Common myeloid progenitor, CD34-positive (primary cell): ENCODE measurements at regions not wholly inside any gene's neighbourhood (a gene's known extent, or its start where the extent isn't known, plus 50 kb on each side); places are given as distances from the start of the nearest gene placed in this dataset.
A peak's percentile ranks its signal among the peaks of the same experiment; 100 is the strongest.

Experiments used
- CTCF ChIA-PET: fragments of 350-600 bp; sonication (Branson Sonifier 250); formaldehyde crosslinking; loops from one replicate; lab custom pipeline; 2021; ENCODE audit warnings: antibody characterized with exemption; lab: Charles Lee
- POLR2A ChIA-PET: fragments of 350-600 bp; sonication (Branson Sonifier 250); formaldehyde crosslinking; loops from one replicate; lab custom pipeline; 2021; ENCODE audit warnings: antibody characterized with exemption; lab: Charles Lee
- DNase-seq, 3 donors: peaks; one replicate each; pipeline versions ENCODE4 v3.0.0 to v3.0.0-alpha.2; 2013
- H3K27ac ChIP-seq, 2 experiments: 1 replicate in 1 of 2; 2 replicates in 1 of 2; pipeline ENCODE4 v1.7.0; 2013; ENCODE audit warnings: inconsistent platforms in 2 of 2, low read length in 2 of 2, mild to moderate bottlenecking in 2 of 2, low read depth in 1 of 2, moderate library complexity in 1 of 2; ENCODE audit not compliant: severe bottlenecking in 2 of 2, insufficient read depth in 1 of 2, poor library complexity in 1 of 2
- H3K27me3 ChIP-seq, 5 experiments: replicated peaks in 2 of 5; 1 replicate in 3 of 5; 2 replicates in 2 of 5; pipeline versions ENCODE4 v1.6.1 to v1.7.0; 2013; ENCODE audit warnings: low read length in 4 of 5, mild to moderate bottlenecking in 2 of 5, moderate library complexity in 2 of 5, inconsistent platforms in 1 of 5; ENCODE audit not compliant: insufficient read depth in 5 of 5, control insufficient read depth in 4 of 5
- H3K36me3 ChIP-seq, 4 experiments: 1 replicate in 2 of 4; 2 replicates in 2 of 4; pipeline versions ENCODE4 v1.6.1 to v1.7.0; 2013; ENCODE audit warnings: low read length in 3 of 4, control low read depth in 1 of 4, mild to moderate bottlenecking in 1 of 4; ENCODE audit not compliant: control insufficient read depth in 4 of 4, insufficient read depth in 4 of 4
- H3K4me1 ChIP-seq, 4 experiments: 1 replicate in 3 of 4; 2 replicates in 1 of 4; pipeline versions ENCODE4 v1.6.1 to v1.7.1; 2013; ENCODE audit warnings: low read length in 3 of 4, mild to moderate bottlenecking in 3 of 4, control low read depth in 1 of 4, inconsistent platforms in 1 of 4, moderate library complexity in 1 of 4; ENCODE audit not compliant: control insufficient read depth in 4 of 4, insufficient read depth in 4 of 4; ENCODE audit errors: control extremely low read depth in 1 of 4
- H3K4me3 ChIP-seq, 7 experiments: 1 replicate in 4 of 7; 2 replicates in 3 of 7; pipeline versions ENCODE4 v1.5.1 to v1.7.0; 2013; ENCODE audit warnings: mild to moderate bottlenecking in 7 of 7, low read length in 6 of 7, moderate library complexity in 6 of 7, inconsistent platforms in 2 of 7, low read depth in 2 of 7, control low read depth in 1 of 7; ENCODE audit not compliant: insufficient read depth in 4 of 7, control insufficient read depth in 1 of 7; ENCODE audit errors: extremely low read depth in 1 of 7
- H3K9me3 ChIP-seq, 5 experiments: 1 replicate in 4 of 5; 2 replicates in 1 of 5; pipeline versions ENCODE4 v1.6.1 to v1.7.1; 2013; ENCODE audit warnings: low read length in 4 of 5, mild to moderate bottlenecking in 2 of 5, inconsistent platforms in 1 of 5, low read depth in 1 of 5, moderate library complexity in 1 of 5; ENCODE audit not compliant: control insufficient read depth in 4 of 5, insufficient read depth in 2 of 5; ENCODE audit errors: control extremely low read depth in 1 of 5
- WGBS: methylation state at CpG from one replicate; pipeline ENCODE4 v1.1.5; 2013; ENCODE audit not compliant: insufficient coverage; 5-methylcytosine and 5-hydroxymethylcytosine counted together

GRCh38 chr2:8511868-8512612 lies 169.8 kb upstream of the ID2 start:
- ChIA-PET CTCF (interaction anchor here (1.3 to 1.7 kb wide), 2 partner anchors 9 to 29 kb away, joined by 4 to 5 read pairs; no protein-coding TSS in a partner anchor), POLR2A (interaction anchor here (0.6 kb wide), 1 partner anchor 140 kb away, joined by 3 read pairs; no protein-coding TSS in a partner anchor)
- Histone ChIP-seq H3K36me3 (no peaks in the 10 kb centered on the region), H3K9me3 (peaks cover 0 to 22% (median 0%) of the 10 kb centered on the region in 5 experiments), H3K4me1 (peaks cover 6 to 48% (median 24%) of the 10 kb centered on the region in 4 experiments), H3K27ac (no peak overlapping the region), H3K27me3 (no peaks in the 10 kb centered on the region), H3K4me3 (no peak overlapping the region)
- DNase-seq, result peak in 2 of 3 donors; percentile 35 to 58
- WGBS, result no CpG with 5 or more reads among the region's 1 CpG

GRCh38 chr2:8513601-8514273 lies 168.1 kb upstream of the ID2 start:
- H3K36me3 ChIP-seq, result no peaks in the 10 kb centered on the region
- CTCF ChIA-PET, result interaction anchor here (0.7 to 2.6 kb wide), 2 partner anchors 17 to 31 kb away, joined by 3 to 6 read pairs; no protein-coding TSS in a partner anchor
- H3K27me3 ChIP-seq, result no peaks in the 10 kb centered on the region
- H3K27ac ChIP-seq, result no peak overlapping the region
- 96% methylated on average over 14 of the region's 14 CpGs for WGBS
- peaks cover 6 to 55% (median 24%) of the 10 kb centered on the region in 4 experiments for H3K4me1 ChIP-seq
- H3K4me3 ChIP-seq, result no peak overlapping the region
- peaks cover 0 to 17% (median 0%) of the 10 kb centered on the region in 5 experiments for H3K9me3 ChIP-seq
- no peak for DNase-seq
- POLR2A ChIA-PET, result no interaction called here

GRCh38 chr2:8514274-8514662 lies 167.6 kb upstream of the ID2 start:
- no peak overlapping the region for H3K27ac ChIP-seq
- ChIA-PET CTCF (interaction anchor here (2.6 kb wide), 1 partner anchor 18 kb away, joined by 6 read pairs; no protein-coding TSS in a partner anchor), POLR2A (no interaction called here)
- WGBS, result 90% methylated on average over 4 of the region's 4 CpGs
- peaks cover 6 to 59% (median 24%) of the 10 kb centered on the region in 4 experiments for H3K4me1 ChIP-seq
- no peaks in the 10 kb centered on the region for H3K36me3 ChIP-seq
- H3K9me3 ChIP-seq, result peaks cover 0 to 16% (median 0%) of the 10 kb centered on the region in 5 experiments
- no peaks in the 10 kb centered on the region for H3K27me3 ChIP-seq
- no peak for DNase-seq
- H3K4me3 ChIP-seq, result no peak overlapping the region

GRCh38 chr2:8514796-8515758 lies 166.8 kb upstream of the ID2 start:
- peaks cover 6 to 63% (median 24%) of the 10 kb centered on the region in 4 experiments for H3K4me1 ChIP-seq
- H3K9me3 ChIP-seq, result peaks cover 0 to 13% (median 0%) of the 10 kb centered on the region in 5 experiments
- no peaks in the 10 kb centered on the region for H3K27me3 ChIP-seq
- POLR2A ChIA-PET, result interaction anchor here (0.9 to 1.2 kb wide), 2 partner anchors 26 to 167 kb away, joined by 3 read pairs; partner anchors contain the start of gene ID2
- no peaks in the 10 kb centered on the region for H3K36me3 ChIP-seq
- CTCF ChIA-PET, result interaction anchor here (1.0 to 2.6 kb wide), 2 partner anchors 9 to 19 kb away, joined by 3 to 6 read pairs; no protein-coding TSS in a partner anchor
- peak; percentile 50 to 86 (median 79) for DNase-seq
- H3K4me3 ChIP-seq, result peak overlapping the region in 2 of 7 experiments; percentile 32 to 38
- H3K27ac ChIP-seq, result no peak overlapping the region
- 28% methylated on average over 13 of the region's 14 CpGs for WGBS

GRCh38 chr2:8515864-8516533 lies 165.9 kb upstream of the ID2 start:
- POLR2A ChIA-PET, result interaction anchor here (0.5 to 1.2 kb wide), 4 partner anchors 27 to 261 kb away, joined by 3 to 5 read pairs (median 3); partner anchors contain the start of gene ID2
- H3K4me1 ChIP-seq, result peaks cover 6 to 70% (median 30%) of the 10 kb centered on the region in 4 experiments

More at GRCh38 chr2:8515864-8516533, 165.9 kb upstream of the ID2 start:
- Histone ChIP-seq H3K36me3 (no peaks in the 10 kb centered on the region), H3K27ac (peak overlapping the region in 1 of 2 experiments; percentile 19), H3K27me3 (no peaks in the 10 kb centered on the region), H3K4me3 (no peak overlapping the region), H3K9me3 (peaks cover 0 to 5% (median 0%) of the 10 kb centered on the region in 5 experiments)
- DNase-seq, result peak in 2 of 3 donors; percentile 56 to 70
- 62% methylated on average over 3 of the region's 5 CpGs for WGBS
- CTCF ChIA-PET, result interaction anchor here (0.6 to 2.6 kb wide), 9 partner anchors 8 to 192 kb away, joined by 3 to 7 read pairs (median 3); no protein-coding TSS in a partner anchor
